GM18508 (cell line): ENCODE measurements at regions not wholly inside any gene's neighbourhood (a gene's known extent, or its start where the extent isn't known, plus 50 kb on each side); places are given as distances from the start of the nearest gene placed in this dataset.

ENCODE experiments used
- ATAC-seq: cut with Tn5 transposase; IDR thresholded peaks from one replicate; pipeline ENCODE4 v1.9.1; 2021; ENCODE audit warnings: moderate number of reproducible peaks; ENCODE audit not compliant: insufficient read depth, unreplicated experiment

DNA sequence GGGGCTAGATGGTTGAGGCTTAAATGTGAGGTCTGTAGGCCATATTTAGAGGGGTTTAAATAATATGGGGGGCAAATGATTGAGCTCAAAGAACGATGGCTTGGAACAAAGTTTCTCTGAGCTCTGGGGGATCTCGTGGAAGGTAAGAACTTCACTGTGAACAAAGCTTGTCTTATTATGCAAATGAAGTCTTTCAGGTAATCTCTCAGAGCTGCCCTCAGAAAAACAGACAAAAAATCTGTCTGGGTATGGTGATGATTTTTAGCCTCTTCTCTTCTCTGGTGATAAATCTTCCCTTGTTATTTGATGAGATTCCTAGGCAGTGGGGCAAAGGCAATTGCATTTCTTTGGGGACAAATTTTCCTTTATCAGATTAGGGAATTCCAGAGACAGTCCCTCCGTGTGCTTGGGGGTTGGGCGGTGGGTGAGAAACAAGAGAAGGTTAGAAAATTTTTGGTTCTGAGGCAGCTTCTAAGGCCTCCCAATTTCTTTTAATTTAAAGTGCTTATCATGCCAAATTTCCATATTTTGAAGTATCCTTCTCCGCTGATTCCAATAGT lies 760.4 kb downstream of the TSN start:
- no peak for ATAC-seq

DNA sequence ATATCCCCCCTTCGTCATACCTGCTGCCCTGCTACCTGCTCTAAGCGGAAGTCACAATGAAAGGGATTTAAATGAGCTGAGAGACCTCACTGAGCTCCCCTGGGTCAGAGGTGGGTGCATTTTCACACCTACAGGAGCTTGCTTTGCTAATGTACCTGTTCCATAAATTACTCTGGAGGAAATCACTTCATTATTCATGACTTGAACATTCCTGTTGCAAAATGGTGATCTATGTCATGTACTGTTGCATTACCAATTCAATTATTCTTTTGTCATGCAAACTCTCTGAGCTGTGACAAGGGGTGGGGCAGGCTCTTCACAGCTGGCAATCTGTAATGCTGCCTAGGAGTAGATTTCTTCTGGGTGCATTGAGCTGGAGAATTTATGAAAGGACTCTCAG lies 761.3 kb downstream of the TSN start:
- ATAC-seq: no peak

DNA sequence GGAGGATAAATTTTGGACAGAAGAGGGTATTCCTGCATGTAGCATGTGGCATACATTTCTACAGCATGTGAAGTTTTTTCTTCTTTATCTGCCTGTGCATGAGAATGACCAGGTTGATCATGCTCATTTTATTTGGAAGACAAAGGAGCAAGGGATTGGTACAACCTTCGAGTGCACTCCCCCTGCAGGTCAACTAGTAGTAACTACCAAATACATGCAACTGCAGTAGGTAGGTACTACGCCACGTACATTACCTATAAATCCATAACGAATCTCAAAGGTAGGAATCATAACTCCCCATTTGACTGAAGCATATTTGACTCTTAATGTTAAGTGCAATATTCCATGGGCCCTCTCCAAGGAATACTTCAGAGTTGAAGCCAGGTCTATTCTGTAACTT lies 763.9 kb downstream of the TSN start:
- no peak for ATAC-seq

DNA sequence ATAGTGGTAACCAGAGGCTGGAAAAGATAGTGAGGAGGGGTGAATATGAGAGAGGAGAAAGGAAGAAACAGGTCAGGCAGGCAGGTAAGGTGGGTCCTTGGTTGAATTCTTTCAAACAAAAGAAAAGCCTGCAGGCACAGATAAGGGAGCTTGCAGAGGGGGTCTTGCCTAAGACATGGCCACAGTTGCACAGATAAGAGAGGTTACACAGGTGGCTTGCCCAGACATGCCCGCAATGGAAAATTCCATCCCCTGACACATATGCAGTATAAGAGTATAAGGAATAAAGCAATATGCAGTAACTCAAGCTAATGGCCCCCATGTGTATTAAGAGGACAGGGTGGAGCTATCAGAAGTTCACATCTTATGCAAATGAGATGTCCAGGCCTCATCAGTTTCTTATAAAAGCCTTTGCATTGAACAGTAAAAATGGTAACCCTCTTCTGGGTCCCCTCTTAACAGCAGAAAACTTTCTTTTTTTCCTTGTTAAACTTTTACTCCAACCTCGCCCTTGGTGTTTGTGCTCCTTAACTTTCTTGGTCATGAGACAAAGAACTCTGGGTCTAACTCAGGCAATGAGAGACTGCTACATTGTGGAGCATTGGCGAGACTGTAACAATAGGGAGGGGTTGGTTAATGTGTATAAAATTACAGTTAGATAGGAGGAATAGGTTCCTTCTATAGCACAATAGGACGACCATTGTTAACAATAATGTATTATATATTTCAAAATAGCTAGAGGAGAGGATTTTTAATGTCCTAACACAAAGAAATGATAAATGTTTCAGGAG lies 764.6 kb downstream of the TSN start:
- ATAC-seq: no peak

DNA sequence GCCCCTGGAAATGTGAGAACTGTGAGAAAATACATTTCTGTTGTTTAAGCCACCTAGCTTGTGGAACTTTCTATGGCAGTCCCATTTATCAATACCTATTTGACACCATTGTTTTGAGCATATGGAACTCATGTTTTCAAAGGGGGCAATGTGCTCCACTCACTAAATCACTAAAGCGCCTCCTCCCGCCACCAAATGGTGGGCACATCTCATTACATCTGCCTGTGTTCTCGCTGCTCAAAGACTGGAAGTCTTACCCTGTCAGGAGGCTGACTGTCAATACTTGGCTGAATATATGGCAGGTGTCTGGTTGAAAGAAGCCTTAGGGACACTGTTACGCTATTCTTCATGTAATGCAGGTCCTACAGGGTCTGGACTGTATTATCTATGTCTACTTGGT lies 767.7 kb downstream of the TSN start:
- no peak for ATAC-seq

DNA sequence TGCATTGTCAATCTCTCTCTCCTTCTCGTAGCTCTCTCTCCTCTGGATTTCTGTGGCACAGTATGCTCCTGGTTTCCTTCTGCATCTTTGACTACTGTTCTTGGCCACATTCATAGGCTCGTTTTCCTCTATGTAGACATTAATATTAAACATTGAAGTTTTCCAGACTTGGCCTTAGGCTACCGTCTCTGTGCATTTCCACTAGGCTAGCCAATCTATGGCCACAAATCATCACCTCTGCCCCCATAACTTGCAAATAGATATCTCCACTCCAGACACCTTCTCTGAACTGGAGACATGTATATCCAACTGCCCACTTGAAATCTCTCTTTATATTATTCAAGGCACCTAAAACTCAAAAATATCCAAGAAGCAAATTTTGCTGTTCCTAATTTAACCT lies 768.5 kb downstream of the TSN start:
- ATAC-seq: no peak

DNA sequence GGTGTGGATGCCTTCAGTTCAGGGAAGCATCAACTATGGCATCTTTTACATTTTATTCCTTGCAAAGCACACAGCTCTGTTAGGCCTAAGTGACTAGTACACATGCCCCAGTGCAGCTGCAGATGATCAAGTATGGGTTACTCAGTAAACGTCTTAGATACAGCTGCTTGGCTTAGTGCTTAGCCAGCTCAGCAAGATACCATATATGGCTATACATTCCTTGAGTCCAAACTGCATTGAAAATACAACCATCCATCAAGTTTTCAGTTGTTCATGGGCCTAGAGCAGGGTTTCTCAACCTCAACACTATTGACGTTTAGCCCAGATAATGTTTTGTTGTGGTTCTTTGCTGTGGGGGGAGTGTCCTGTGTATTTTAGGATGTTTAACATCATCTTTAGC lies 769.9 kb downstream of the TSN start:
- ATAC-seq: no peak

DNA sequence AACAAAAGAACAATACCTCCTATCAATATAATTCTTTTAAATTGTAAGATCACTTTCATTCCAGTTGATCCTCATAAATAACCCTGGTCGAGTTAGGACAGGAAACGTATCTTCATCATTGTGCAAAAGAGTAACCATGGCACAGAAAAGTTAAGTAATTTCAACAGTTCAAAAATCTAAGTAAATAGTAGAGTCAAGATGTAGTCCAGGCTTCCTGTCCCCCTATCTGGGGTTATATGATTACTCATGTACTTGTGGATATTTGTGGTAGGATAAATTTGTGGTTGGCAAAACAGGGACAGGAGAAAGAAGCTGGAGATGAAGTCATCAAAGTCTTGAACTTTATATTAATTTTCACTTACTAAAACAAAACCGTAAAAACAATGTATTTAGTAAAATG lies 772.6 kb downstream of the TSN start:
- ATAC-seq: no peak

DNA sequence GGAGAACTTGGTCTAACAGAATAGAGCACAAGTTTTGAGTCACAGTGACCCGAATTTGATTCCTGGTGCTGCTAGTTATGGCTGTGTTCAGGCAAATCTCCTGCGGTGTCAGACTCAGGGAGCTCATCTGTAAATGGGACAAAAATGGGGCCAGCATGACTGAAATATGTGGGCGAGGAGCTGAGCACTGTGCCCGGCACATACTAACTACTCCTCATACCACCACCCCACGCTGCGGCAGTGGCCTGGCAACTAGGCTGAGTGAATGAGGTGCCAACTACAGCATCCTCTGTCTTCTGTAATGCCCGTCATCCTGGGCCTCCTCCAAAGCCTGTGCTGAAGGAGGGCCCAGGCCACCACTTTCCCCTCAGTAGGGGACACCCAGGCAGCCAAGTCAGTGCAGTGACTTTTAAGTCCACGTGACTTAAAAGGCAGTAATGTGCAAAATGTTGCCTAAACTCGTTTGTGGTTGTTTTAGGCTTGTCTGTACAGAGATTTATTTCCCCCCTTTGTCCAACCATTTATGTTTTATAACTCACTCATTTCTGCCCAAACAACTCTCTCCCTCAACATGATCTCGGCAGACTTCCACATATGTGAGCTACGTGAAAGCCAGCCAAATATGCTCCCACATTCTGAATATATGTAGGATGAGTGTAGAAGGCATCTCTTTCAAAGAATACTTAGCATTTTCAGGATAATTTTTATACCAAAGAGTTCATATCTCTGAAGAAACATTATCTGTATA lies 773.7 kb downstream of the TSN start:
- no peak for ATAC-seq

DNA sequence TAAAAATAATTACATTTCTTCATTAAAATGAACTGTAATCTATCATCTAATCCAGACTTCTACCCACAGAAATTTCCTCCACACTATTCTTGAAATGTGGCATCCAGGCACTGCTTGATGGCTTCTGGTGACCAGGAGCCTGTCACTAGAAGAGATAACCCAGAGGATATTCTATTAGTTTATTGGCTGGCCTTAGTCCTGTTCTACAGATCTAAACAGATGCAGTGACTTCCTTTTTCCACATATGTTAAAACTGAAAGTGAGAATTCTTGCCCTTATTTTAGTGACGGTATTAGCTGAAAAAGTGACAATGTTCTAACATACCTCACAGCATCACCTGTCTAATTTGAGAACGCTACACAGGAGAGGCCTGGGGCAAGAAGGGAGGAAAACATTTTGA lies 775.4 kb downstream of the TSN start:
- ATAC-seq: peak; percentile 49

DNA sequence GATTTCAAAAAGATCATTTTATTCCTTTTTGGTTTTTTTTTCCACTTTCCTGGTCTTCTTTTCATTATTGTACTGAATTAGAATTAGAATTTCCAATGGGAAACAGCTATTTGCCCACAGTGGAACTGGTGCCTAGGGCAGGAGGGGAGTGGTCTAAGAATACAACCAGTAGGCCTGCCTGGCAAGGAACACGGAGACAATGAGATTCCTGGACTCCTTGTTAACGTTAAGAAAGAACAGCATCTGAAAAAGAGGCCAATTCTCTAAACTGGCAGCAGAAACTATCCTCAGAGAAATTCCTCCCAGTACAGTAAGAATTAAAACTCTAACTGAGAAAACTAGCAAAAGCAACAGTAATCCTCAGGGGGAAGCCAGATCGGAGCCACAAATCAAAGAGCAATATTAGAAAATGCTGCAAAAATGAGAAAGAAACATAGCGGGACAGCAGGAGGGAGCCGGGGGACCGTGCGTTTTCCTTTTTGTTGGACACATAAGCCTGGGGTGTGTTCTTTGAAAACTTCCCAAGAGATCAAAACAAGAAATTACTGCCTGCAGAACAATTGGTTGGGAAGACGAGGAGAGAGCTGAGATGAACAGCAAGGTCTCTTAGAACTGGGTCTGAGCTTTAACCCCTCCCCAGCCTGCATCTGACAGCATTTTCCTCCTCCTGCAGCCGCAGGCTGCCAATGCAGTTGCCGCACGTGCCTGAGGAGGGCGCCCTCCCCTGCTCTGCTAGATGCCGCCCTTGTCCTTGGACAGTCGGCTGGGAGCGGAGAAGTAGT lies 776.0 kb downstream of the TSN start:
- ATAC-seq: no peak

DNA sequence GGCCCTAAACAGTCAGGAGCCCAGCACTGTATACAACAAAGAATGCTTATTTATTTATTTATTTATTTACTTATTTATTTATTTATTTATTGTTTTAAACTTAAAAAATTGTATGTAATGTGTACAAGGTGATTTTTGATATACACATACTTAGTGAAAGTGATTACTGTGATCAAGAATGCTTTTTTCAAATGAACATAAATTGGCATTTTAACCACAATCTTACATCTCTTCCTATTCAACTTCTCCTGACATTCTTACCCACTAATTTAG lies 776.6 kb downstream of the TSN start:
- ATAC-seq: no peak

DNA sequence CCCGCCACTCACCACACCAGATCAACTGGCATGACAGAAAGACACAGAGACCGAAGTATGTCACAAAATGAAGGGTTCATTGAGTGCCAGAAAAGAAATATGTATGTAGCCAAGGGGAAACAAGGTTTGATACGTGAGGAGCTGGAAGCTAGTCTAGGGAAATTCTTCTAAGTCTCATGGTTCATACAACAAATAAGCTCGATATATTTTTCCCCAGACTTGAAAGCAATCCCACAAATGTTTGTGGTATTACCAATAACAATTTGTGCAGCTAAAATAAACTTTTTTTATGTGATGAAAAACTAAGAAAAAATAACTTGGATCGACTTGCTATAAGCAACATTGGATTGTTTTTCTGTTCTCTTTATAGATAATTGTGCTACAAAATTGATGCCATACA lies 777.0 kb downstream of the TSN start:
- ATAC-seq: no peak

DNA sequence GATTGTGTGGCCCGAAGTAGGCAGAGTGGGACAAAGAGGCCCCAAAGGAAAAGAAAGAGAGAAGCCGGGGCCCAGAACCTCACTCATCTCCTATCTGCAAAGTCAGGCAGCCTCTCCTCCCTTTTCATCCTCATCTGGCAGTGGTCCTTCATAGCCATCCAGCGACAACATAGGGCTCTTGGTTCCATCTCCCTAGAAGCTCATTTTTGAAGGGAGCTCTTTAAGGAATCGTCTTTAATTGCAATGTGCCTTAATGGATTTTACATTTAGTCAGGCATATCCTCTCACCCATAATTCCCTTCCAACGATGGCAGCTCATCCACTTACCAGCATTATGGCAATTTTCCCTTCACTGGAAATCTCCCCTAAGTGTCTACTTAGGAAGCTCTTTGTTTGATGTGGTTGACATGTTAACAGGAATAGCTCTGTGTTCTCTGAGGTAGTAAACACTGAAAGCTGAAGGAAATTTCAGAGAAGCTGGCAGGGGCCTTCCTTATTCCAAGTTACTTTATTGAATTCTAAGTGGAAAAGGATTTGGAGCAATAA lies 780.6 kb downstream of the TSN start:
- ATAC-seq: no peak

DNA sequence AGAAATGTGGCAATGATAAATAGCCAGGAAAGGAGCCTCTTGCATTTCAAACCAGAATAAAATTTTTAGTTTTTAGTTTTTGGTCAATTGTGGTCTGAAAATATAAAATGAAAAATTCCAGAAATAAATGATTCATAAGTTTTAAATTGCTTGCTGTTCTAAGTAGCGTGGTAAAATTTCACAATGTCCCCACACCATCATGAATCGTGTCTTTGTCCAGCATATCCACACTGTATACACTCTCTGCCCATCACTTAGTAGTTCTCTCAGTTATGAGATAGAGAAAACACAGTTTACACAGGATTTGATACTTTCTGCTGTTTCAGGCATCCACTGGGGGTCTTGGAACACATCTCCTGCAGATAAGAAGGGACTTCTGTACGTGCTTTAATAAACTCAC lies 783.9 kb downstream of the TSN start:
- ATAC-seq: no peak

DNA sequence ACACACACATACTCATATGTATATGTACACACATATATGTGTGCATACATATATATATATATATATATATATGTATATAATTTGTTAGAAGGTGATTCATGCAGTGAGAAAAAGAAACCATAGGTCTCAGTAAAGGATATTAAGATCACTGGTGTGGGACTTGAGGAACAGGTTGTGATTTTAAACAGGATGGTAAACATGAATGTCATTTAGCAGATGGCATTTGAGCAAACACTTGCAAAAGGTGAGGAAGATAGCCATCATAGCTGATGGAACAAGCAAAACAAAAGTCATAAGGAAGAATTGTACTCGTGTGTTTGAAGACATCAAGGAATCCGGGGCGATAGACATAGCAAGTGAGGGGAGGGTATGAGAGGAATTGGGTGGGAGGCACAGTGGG lies 784.5 kb downstream of the TSN start:
- ATAC-seq: no peak

DNA sequence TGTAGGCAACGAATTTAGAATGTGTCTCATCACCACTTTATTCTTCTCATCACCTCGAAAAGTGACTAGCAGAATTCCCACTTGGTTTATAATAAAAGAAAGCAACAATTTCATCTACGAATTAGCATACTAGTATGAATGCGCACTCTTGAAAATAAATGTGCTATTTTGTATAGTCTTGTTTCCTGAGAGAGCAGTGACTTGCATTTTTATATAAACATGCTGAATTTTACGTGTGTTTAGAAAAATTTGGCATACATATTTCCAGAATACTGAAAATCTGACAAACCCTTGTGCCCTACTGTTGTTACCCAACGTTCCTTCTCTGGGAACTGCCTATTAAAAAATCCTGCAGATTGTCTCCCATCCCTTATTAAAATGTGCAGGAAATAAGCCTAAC lies 786.8 kb downstream of the TSN start:
- no peak for ATAC-seq

DNA sequence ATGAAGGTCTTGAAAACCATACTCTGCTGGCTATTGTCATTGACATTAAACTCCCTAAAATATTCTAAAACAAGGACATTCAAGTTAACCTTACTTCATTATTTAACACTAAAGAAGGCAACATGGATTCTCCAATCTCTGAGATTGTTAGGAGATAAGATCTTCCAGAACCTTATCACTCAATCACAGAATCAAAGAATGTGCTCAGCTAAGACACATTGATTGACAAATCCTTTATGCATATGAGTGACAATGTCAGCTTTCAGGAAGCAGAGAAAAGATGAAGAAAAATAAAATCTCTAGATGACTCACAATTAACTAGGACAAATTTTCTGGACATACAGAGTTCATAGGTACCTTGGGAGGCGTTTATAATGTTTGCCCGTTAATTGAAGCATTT lies 787.2 kb downstream of the TSN start:
- ATAC-seq: no peak

DNA sequence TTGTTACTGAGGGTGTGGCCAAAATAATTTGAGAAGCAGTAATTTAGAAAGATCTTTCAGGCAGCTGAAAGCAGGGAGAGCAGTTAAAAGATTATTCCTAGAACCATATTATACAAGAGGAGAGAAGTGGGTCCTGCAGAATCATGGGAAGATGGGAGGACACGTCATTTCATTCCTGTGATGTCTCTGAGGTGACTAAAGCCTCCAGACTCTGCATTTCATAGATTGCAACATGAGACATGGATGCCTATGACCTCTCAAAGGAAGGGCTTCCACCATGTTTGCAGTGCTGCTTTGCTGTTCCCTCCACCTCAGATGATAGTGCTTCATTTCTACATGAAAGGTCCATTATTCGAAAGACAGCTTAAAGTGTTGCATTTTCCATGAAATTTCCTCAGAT lies 788.4 kb downstream of the TSN start:
- no peak for ATAC-seq

DNA sequence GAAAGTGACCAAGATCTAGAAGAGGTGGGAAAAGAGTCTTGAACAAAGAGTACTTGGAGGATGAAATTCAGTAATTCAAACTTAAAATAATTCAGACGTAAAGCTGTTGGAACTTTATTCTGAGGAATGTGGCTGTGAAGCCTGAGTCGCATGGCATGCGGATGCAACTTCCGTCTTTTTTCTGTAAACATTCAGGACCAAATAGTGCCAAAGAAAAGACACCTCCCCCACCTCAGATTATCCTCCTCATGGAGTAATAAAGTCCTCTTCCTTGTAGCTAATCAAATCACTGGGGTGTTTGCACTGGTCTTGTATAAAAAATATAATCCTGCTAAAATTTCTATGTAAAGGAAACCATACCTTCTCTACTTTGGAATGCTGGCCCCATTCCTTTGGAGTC lies 790.4 kb downstream of the TSN start:
- ATAC-seq: no peak

DNA sequence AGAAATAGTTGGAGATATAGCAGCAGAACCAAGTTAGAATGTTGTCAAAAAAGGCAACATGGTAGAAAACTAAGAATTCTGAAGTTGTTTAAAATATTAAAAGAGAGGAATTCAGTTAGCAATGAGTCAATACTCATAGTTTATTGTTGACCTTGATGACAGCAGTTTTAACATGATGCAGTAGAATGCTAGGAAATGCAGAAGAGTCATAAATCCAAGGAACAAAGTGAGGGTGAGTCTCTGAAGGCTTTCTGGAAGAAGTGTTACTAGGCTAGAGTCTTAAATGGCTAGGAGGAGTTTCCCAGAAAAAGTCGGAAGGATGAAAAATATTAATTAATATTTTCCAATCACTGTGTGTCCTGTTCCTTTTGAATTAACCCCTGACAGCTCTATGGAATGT lies 807.3 kb downstream of the TSN start:
- no peak for ATAC-seq
